DMS 273 (cell line): ENCODE measurements at regions not wholly inside any gene's neighbourhood (a gene's known extent, or its start where the extent isn't known, plus 50 kb on each side); places are given as distances from the start of the nearest gene placed in this dataset.

Experiments used
- DNase-seq: peaks from one replicate; lab custom pipeline; 2025; ENCODE audit not compliant: unreplicated experiment; lab: John Stamatoyannopoulos, UW

DNA sequence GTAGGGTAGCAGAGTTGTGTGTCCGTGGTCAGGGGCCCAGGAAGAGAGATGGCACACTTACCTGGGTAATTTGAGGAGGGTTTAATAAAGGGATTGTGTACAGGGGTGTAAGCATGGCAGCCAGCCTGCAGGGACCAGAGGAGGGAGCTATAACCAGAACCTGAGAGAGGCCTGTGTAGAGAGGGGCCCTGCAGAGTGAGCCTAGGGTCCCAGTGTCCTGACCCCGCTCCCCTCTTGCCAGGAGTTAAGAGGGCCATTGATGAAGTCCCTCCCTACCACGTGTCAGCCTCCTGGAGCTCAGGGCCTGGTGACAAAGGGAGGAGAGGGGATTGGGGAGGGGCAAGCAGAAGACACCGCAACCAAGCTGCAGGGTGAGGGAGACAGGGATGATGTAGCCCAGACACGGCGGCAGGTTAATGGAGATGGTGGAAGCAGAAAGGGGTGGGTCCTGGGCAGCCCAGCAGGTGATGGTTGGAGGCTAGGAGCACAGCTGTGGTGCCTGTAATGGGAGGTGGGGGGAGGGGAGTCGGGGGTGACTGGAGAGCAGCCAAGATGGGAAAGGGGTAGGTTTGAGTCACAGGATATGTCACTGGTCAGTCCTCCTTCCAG, 165.4 kb upstream of the TOPAZ1 start:
- no peak for DNase-seq

GRCh38 chr3:44077267-44077666, 164.4 kb upstream of the TOPAZ1 start:
- DNase-seq = peak; percentile 36

GRCh38 chr3:44078863-44079262, 162.8 kb upstream of the TOPAZ1 start:
- DNase-seq = no peak

DNA sequence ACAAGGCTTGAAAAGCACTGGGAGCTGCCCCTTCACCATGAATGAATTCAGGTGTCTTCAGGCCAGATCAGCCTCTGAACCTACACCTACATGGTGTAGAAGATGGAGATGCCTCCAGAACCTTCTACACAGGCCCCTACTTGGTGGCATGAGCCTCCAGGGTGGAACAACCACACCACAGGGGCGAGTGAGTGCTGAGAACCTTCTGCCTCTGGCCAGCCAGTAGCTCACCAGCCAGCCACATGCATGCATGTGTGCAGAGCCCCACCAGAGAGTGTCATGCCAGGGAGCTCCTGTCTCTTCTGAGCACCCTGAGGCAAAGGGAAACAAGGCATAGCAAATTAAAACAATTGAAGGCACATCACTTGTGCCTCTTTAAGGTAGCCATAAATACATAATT, 161.8 kb upstream of the TOPAZ1 start:
- no peak for DNase-seq

DNA sequence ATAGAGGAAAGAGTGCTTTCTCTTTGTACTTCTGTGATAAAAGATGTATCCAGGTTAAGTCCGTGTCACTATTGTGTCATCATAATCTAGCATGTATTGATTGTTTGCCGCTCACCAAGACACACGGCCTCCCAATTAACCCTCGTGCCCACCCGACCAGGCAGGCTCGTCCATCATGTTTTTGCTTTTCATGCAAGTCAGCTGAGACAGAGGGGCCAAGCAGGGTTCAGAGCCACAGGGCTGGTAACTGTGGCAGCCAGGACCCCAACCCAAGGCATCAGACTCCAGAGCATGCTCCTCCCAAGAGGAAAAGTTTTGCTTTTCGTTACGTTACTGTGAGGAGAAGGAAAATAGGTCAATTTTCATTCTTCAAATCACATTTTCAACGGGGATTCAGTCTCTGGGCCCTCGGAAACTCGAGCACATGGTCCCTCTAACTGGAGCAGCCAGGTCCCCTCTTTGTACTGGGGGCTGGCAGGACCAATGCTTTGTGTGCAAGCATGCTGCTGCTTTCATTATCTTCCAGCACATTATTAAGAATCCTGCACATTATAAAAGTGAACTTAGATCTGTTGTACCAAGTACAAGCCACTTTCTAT, 161.1 kb upstream of the TOPAZ1 start:
- DNase-seq = no peak

GRCh38 chr3:44090036-44090435, 151.7 kb upstream of the TOPAZ1 start:
- DNase-seq = no peak

DNA sequence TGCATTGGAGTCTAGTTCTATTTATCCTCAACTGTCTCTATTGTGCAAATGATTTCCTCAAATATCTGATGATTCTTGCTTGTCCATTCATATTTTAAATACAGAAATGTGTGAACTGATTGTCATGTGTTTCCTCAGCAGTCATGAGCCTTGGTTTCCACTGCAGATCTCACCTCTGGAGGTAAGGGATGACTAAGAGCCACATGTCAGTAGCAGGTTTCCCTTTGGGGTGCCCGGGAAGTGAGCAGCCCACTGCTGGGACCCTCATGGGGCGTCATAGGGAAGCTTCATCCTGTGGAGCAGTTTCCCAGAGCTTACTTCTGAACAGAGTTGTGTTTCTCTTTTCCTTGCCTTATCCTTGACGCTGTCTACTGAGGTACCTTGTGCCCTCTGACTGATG, 149.2 kb upstream of the TOPAZ1 start:
- no peak for DNase-seq

DNA sequence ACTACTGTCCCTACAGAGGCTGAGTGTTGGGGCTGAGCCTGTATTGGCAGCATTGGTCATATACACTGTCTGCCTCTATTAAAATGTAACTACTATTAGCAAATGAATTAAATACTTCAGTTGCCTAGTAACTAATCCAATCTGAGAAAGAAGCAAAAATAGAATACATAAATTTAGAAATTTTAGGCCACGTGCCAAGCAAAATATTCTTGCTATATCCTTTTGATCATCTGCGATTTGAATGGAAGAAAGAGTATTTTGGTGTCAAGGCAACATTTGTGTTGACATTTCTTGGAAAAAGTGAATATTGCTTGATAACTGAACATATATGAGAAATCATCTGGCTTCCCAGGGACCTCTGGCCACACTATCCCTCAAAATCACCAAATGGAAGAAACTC, 148.2 kb upstream of the TOPAZ1 start:
- no peak for DNase-seq

GRCh38 chr3:44098656-44099415, 142.8 kb upstream of the TOPAZ1 start:
- DNase-seq = no peak

DNA sequence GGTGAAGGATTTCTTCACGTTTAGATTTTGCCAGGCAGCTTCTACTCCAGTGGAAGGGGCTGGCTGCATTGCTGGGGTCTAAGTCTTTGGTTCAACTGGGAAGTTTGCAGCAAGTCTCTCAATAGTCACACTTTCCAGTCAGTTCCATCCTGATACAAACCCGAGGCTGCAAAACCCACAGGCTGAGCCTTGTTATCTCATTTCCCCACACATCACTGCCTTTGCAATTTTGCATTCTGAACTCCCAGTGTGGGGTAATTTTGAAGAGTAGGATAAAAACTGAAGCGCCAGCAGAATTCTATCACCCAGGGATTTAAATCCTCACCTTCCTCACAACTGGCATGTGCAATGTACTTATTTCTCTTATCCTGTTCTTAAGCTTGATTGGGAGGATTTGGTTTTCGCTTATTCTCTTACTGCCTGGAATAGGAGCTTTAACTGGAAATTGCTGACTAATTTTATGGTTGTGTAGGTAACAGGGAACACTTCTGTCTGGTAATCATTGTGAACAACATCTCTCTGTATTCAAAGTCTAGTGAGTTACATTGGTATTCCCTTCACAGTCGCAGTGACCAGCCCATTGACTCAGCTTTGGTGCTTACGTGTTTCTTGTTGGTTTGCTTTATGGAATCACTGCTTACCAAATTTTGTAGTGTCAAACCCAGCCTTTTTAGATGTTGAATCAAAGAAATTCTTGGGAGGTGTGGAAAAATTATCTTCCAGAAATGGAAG, 142.0 kb upstream of the TOPAZ1 start:
- no peak for DNase-seq

DNA sequence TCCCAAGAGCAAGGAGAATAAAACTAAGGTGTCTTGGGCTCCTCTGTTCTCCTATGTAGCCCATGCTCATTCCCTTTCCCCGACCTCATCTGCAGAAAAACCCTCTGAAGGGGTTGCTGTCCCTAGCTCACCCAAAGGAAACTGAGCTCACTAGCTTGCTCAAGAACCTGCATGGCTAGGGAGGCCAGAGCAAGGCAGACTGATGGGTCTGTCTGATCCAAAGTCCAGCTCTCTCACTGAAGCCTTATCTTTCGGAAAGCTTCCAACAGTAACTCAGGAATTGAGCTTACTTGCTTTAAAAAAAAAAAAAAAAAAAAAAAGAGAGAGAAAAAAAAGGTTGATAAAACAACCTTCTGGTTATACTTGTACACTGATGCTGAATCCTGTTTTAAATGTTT, 141.4 kb upstream of the TOPAZ1 start:
- no peak for DNase-seq

DNA sequence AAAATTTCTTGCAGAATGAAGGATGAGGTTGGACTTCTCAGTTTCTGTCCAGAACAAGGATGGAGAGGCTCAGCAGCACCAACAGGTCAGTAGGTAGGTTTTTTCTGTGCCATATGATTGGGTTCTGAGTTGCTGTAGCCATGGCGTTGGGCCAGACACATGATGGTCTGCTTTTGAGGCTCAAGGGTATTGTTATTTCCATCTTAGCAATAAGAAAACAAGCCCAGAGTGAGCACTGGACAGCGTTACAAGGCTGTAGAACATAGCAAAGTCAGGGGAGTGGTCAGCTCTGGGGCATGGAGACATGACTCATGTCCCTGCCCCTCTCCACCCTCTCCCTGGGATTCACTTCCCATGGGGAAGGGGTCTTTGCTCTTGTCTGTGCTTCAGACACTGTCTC, 137.6 kb upstream of the TOPAZ1 start:
- DNase-seq = no peak

GRCh38 chr3:44104668-44105321, 136.9 kb upstream of the TOPAZ1 start:
- DNase-seq = no peak

DNA sequence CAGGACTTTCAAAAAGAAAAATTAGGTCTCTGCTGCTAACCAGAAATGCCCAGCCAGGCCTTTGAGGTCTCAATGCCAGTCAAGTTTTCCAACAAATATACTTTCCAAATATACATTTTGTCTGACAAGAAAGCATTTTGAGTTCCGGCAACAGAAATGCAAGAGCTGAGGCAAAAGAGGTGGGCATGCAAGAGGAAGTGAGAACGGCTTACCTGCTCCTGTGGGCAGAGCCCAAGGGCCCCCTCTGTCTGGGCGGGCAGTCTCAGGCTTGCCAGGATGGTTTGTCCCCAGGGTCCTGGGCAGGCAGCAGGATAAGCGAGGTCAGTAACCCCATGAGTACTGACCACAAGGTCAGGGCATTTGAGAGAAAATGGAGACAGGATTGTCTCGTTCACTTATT, 136.1 kb upstream of the TOPAZ1 start:
- DNase-seq = no peak

DNA sequence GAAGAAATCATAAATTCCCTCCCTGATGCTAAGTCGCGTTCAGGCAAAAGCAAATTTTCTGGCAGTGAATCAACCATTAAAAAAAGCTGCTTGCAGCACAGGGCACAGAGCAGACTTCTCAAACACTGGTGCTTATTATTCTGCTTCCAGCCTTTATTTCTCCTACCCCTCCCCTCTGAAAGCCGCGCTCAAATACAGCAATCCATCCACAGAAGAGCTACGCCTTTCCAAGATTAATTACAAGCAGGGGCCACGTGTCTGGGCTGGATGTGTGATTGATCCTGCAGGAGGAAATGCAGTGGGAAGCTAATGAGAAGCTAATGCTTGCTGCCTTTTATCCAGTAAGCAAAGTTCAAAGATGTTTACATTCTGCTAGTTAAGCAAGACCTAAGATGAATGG, 134.9 kb upstream of the TOPAZ1 start:
- DNase-seq = no peak

DNA sequence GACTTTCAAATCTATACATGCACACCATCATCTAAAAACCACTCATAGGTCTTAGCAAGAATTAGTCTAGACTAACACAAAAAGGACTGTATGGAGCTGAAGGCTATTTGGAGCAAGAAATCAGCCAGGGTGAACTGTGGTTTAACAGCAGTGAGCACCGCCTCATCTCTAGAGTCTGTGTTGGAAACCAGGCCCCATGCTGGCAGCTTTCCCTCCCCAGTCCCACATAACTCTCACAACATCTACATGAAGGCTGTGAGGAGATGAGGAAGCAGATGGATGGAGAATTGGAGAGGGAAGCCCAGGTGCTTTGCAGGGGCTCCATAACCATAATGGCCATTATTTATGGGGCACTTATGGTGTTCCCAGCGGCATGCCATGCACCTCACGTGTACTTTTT, 133.2 kb upstream of the TOPAZ1 start:
- DNase-seq = no peak

DNA sequence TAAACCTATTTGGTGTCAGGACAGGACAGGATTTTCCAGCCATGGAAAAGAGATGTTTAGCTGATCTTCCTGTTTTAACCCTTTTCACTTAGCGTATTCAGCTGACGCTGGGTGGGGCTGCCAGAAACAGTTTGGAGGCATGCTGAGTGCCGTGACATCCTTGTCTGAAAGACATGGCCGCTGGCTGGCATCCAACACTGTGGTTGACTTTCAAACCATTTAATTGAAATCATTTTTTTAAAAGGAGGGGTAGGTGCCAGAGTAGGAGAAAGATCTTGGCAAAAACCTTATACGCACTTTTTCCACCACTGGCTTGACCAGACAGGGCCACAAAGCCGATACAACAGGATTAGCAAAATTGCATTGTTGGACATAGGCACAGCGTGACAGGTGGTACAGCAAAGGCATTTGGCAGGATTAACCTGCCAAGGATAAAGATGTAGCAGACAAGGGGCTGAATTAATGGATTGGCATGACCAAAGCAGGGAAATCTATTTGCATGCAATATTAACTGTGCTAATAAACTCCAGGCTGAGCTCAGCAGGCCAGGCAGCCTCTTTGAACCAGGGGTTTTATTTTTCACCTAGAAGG, 131.8 kb upstream of the TOPAZ1 start:
- DNase-seq = peak; percentile 4

DNA sequence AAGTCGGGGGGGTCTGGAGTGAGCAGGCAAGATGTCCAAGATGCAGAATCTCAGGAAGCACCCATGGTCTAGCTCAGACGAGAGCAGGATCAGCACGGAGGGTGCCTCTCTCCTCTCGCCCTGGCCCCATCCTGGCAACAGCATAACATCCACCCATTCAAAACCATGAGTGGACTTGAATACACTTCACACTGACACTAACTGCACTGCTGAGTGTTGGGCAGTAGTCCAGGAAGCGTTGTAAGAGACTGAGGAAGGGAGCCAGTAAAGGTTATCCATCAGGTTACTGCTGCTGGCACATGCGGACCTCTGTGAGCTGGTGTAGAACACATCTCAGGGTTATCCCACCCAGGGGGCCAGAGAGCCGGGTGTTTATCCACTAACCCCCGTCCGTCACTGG, 131.0 kb upstream of the TOPAZ1 start:
- DNase-seq = no peak

- no peak for DNase-seq
These were observed 130.2 kb upstream of the TOPAZ1 start for GRCh38 chr3:44111482-44111881.

DNA sequence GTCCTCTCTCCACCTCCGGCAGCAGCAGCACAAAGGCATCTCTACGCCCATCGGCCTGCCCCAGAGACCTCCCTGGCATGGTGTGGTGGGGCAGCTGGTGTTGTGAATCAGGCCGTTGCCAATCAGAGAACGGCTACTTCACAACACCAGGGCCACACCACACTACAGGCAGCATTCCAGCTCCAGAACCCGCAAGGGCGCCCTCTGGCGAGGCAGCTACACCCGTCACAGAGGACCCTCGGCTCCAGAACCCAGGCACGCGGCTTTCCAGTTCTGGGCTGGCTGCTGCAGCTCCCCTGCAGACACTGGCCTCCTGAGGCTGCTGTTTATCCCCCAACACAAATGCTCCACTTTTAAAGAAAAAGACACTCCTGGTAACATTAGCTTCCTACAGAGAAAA, 127.5 kb upstream of the TOPAZ1 start:
- peak; percentile 70 for DNase-seq

DNA sequence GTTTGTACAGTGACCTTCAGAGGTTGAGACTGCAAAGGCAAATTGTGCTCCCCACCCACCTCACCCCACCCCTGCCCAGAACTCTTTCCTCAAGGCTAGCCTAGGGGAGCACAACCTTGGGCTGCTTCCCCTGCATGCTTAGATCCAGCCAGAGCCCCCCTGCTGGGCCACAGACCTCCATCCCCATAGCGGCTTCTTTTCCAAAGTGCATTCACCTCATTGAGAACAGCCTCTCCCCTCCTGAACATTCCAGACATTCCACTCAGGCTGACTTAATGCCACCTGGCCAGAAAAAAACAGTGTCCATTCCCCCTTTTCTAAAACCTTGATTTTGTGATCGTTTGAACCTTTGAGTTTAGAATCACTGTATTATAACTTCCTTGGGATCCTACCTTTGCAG, 124.4 kb upstream of the TOPAZ1 start:
- DNase-seq = no peak
